Right kidney (tissue), 1 donor: ENCODE measurements at regions not wholly inside any gene's neighbourhood (a gene's known extent, or its start where the extent isn't known, plus 50 kb on each side); places are given as distances from the start of the nearest gene placed in this dataset.

ENCODE experiments used
- DNase-seq: peaks from one replicate; pipeline ENCODE4 v3.0.0-alpha.2; 2016

DNA sequence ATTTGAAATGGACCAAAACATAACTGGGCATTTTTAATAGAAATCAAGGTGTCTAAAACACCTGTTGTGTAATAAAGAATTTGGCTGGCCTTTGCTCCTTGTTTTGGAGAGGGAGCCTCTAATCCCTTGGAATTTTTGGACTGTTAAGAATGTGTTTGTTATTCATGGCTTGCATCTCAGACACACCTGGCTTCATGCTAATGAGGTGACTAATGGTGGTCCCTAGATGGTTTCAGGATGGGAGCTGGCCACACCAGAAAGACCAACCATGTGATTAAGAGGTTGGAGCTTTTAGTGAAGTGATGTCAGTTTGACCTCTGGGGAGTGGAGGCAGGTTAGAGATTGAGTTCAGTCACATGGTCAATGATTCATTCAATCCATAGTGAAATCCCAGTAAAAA, 328.4 kb downstream of the DHX35 start:
- no peak for DNase-seq

DNA sequence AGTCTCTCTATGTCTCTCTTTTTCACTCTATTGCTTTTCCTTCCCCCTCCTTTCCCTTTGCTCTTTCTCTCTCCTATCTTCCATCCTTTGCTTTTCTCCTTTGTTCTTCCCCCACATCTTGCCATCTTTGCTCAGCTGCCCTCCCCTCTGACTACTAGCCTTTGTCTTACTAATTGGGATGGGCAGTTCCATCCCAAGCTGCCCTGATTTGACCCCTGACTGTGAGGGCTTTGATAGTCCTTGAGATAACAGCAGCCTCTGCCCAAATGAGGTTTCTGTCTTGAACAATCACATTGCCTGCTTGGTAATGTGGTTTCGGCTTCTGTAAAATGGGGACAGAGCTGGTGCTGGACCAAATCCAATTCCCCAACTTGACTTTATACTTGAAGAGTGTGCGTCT, 327.7 kb downstream of the DHX35 start:
- DNase-seq = no peak

DNA sequence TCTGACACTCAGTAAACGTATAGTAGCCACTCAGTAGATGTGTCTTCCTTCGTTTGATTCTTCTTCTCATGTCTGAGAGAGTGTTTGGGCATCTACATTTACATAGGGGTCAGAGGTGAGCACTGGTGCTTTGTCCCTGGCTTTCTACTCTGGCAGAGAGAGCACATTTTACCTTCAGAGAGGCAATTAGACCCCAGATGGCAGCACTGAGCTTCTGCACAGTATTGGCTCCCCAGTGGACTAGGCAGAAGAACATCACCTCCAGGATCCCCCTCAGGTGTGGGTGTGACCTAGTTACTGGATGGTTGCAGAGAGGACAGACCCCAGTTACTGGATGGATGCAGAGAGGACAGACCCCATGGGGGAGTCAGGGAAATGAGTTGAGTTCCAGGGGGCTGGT, 327.2 kb downstream of the DHX35 start:
- no peak for DNase-seq

DNA sequence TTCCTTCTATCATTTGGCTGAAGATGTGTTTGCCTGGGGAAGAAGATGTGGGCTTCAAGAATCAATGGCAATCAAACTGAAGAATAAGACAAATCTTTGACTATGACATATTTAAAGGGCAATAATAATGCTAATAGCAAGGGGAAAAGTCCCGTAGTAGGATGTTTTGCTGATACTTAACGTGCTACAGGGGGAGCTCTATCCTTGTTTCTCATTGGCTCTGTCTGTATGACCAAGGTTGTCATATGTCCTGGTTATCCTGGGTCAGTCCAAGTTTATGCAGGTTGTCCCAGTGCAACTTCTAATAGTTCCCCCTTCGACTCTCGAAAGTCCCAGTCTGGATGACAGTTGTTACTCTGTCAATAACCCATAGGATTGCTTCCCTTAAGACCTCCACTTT, 321.3 kb downstream of the DHX35 start:
- no peak for DNase-seq

DNA sequence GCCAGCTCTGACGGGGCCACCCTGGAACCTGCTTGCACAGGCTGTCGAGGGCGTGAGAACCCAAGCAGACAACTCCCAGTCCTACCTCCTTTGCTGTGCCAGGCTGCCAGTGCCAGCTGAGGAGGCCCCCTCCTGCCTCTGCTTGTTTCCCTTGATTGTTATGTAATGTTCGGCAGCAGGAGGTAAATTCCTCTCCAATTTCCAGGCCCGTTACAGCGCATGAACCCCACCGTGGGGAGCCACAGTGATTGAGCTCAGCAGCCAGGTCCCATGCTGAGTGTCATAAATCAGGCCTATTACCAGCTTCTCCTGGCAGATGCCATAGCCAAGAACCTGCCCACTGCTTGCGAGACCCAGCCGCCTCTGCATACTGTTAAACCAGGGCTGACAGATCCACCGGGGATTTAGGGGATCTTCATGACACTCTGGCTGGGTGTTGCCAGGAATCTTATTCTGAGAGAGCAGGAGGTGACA, 320.5 kb downstream of the DHX35 start:
- no peak for DNase-seq

DNA sequence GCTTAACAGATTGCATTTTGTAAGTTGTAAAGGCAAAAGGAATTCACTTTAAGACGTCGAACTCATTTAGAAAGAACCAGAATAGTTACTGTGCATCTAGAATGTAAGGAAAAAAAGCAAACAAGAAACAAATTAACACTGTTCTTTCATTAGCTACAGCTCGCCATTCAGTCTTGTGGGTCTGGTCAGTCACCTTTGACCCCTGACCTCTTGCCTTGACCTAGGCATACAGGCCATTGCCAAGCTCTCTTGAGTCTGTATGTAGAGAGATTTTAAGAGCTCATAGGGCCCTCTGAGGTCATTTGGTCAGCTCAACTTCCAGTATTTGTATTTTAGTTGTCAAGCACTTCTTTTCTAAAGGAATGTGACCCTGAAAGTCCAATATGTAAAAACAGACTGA, 318.7 kb downstream of the DHX35 start:
- no peak for DNase-seq

DNA sequence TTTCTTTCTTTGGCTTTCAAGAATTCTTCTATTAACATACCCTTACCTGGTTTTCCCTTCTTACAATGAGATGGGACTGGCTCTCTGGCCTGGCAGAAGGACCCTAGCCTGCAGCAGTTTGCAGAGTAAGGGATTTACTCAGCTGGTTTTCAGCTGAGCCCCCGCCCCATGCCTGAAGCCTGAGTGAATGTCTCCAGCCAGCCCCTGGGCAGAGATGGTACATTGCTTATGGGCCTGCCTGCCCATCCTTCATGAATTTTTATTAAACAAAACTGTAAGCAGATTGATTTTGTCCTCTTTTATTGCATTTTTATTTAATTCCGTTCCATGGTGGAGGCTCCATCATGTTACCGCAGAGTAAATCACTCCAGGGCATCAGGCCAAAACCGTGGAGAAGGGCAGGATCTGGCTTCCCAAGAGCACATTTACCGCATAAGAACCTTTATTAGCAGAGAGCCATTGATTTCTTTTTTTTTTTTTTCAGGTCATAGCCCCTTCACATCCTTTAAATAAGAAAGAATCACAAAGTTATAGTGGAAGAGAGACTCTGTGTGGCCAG, 316.2 kb downstream of the DHX35 start:
- no peak for DNase-seq

DNA sequence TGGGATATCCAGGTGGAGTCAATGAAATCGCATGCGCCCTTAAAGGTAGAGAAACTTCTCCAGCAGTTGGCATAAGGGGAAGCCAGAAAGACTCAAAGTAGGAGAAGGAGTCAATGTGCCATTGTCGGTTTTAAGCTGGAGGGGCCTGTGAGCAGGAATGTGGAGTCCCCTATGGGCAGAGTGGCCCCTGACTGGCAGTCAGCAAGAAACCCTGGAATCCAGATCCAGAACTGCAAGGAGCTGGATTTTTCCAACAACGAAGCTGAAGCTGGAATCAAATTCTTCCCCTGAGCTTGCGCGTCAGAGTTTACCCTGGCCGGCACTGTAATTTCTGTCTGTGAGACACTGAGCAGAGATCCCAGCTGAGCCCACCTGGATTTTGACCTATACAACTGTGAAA, 315.0 kb downstream of the DHX35 start:
- no peak for DNase-seq

DNA sequence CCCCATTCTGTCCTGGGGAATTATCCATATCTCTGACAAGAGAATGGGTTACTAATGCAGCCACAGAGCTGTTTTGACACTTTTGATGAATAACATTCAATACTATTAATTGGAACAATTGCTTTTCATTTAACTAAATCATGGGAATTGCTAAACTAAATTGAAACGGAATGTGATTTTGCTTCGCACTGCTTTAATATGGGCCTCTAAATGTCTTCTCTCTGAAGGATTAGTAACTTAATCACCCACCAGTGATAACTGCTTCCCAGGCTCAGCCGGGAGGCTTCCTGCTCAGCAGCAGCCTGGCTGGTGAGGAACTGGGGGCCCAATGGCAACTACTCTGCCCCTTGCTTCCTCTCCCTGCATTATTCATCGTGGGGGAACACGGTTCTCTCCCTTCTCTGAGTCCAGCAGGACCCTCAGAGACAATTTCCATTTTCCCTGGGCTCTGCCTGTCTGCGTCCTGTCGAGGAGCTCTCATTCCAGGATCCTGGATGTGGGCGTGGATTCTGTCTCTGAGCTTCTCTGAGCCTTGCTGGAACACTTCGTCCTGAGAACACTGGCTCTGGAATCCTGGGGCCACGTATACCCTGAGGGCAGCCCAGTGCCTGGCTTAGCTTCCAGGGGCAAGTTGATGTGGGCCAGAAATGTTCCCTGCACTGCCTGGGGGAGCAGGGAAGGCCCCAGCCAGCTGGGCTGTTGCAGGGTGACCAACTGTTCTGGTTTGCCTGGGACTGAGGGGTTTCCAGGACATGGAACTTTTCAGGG, 308.9 kb downstream of the DHX35 start:
- no peak for DNase-seq

DNA sequence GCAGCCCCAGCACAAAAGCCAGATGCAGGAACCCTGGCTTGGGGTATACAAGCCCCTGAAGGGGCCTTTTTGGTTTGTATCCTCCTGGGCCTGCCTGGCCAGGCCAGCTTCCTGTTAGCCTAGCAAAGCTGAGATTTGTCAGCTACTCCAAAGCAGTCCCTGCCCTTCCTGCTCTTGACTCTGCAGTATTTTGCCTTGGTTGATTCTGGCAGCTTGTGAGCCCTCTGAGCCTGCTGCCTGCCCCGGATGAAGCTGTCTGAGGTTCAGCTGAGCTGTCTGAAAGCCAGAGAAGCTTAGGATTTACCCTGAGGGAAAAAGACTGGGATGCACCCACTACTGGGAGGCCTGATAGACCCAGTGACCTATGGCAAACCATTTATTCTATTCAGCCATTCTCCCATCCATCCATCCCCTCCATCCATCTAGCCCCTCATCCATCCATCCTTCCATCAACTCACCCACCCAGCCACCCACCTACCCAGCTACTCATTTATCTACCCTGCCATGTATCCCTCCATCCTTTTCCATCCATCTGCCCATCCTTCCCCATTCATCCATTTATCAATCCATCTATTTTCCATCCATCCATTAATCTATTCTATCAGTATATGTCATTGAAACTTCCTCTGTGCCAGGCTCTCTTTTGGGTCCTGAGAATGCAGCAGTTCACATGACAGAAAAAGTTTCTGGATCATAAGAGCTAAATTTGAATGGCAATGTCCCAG, 307.5 kb downstream of the DHX35 start:
- no peak for DNase-seq

DNA sequence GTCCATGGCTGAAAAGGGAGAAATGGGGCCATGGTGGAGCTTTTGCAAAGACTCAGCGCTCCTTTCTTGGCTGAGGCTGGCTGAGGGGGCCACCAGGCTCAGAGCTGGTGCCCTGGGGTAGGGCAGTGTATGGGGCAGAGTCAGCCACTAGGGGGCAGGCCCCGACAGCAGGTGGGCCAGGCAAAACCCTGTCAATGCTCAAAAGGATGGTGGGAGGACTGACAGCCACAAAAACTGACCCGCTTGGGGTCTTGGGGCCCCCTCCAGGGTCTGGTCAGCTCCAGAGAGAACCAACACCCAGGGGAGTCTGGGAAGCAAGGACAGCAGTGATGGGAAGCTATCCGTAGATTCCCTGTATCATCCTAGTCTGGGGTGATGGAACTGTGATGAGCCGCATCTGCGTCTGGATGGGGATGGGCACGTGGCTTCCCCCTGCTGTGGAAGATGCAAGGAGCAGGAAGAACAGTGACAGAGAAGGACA, 306.9 kb downstream of the DHX35 start:
- peak; percentile 65 for DNase-seq

DNA sequence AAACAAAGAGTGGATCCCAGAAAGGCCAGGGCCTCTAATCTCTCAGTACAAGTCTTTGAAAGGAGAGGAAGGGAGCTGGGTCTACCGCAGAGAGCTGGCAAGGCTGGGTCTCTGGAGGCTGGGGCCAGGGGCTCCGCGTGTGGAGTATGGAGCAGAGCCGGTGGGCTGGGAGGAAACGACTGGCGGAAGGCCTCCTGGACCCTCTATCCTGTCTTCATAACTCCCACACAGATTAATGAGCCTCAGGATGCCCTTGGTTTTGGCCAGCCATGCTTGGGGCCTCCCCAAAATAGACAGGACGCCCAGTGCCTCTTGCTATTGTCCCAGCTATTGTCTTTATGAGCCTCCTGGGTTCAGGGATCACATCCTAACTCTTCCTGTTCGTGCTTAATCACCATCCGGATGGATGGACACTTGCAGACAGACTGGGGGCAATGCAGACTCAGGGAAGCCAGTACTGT, 306.4 kb downstream of the DHX35 start:
- DNase-seq = no peak

DNA sequence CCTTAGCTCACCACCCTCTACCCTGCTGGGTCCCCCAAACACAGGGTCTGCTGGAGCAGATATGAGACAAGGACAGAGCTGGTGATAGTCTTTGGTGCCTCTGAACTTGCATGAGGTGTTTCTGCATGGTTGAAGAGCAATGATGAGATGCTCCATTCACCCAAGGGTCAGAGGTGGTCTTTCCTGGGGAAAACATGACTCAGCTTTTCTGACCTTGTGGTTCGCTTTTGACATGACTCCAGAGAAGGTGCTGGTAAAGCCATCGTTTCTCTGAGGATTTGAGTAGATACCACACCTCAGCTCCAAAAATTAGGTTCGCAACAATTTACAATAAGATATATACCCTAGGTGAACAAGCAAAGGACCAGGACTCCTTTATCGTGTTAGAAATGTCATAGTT, 304.8 kb downstream of the DHX35 start:
- no peak for DNase-seq

DNA sequence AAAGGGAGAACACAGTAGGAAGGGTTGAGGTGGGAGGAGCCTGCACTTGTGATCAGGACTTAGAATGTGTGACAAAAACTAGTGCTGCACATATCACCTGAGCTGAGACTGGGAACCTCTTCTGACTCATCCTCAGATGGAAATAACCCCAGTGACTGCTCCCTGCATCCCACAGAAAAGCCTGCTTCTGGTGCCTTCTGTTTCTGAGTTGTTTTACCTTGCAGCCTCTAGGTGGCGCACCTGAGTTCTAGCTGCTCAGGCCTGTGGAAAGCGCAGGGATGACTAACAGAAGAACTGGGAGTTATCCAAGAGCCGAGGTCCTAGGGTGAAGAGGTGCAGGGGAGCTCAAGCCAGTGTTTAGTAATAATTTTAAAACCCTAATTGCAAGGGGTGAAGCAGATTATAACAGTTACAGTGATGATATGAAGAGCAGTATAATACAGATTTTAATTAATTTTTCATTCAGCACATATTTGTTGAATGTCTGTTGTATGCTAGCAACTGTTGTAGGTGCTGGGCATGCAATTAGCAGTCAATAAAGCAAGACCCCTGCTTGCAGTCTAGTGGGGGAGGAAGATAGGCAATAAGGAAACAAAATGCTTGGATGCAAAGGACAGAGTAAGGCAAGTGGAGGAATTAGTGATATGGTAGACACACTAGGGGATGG, 302.5 kb downstream of the DHX35 start:
- peak; percentile 34 for DNase-seq

DNA sequence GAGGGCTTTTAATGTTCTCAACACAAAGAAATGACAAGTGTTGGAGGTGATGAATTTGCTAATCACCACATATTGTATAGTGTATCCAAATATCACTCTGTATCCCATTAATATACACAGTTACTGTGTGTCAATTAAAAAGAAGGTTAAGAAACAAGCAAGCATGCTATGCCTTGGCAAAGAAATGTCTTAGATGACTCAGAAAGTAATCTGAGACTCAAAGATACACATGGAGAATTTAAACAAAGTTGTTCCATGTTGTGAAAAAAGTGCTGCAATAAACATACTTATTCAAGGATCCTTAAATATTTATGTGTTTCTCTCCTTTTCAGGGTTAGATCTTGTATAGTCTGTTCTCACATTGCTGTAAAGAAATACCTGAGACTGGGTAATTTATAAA, 300.9 kb downstream of the DHX35 start:
- DNase-seq = no peak

DNA sequence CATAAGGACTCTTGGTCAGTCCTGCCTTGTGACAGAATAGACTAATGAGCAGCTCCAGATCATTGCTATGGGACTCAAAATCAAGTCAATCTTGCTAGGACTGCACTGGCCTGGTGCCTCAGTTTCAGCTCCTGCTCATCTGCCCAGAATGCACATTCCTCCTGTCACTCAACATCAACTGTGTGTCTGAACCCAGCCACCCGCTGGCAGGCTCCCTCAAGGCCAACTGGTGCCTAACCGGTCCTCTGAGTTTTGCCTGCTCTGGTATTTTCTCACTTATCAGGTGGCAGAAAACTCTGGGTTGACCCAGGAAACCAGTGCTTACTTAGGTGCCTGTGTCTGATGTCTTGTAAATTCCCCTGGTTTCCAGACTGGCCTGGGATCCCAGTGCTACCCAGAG, 297.7 kb downstream of the DHX35 start:
- no peak for DNase-seq

DNA sequence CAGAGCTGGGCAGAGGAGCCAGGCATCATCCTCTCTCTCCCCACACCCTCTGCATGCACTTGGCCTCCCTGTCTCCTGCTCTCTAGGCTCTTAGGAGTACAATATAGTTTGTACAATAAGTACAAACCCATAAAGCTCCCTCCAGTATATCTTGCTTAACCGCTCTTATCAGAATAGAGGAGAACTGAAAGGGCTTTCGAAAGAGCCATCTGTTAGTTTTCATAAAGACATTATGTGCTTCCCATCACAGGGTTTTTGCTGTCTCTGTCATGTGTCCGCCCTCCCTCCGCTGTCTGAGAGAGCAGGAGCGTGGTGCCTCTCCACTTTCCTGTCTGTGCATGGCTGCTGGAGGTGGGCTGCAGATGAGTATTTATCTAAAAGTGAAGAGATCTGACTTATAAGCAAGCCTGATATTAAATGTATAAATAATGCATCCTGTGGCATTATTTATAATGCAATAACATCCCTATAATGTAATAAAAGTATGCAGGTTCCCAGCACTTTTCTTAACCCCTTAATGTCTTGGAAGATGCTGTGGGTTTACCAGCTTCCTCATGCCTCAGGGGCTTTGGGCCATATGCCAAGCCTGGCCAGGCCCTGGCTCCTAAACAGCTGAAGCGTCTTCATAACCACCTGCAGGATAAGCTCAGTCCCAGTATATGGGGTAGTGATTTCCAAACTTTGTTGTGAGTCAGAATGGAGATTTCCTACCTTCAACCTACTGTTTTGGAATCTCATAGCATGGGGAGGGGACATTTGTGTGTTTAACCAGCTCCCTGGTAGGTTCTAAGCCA, 297.1 kb downstream of the DHX35 start:
- no peak for DNase-seq

DNA sequence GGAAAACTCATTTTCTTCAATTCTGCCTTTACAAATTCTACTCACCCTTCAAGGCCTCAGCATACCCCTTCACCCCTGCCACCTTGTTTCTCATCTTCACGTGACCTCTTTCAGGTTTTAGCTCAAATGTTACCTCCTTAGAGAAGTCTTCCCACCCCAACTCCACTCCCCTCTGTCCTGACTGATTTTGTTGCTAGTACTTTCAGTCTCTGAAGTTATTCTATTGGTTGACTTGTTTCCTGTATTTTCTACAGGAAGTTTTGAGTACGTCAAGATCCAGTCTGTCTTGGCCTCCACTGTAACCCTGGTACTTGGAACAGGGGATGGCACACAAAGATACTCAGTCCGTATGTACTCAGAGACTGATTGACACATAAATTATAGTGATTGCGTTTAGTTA, 296.1 kb downstream of the DHX35 start:
- no peak for DNase-seq

DNA sequence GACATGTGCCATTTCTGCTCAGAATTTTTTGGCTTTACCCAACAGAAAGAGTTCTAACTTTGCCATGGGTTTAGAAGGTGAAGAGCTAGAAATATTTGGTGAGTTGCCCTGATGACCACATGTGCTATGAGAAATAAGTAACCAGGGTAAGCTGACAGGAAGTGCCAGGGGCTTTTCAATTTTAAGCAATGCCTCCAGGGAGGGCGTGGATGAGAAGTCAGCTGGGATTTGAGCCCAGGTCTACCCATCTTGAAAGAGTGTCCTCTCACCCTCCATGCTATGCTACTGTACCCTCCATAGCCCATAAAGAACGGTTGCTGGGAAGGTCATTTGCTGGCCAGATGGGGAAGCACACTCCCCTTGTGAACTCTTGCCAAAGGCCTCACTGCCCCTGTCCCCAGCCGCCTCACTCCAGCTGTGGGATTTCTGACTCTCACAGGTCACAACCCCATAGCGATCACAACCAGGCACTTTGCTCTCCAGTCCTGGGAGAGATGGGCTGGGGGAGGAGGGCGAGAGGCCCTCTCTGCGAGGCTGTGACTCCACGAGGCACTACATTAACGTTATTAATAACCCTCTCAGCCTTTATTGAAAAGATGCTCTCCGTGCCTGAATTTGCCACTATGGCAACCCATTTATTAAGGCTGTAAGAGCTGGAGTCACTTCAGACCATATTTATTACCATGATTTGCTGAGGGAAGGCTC, 291.1 kb downstream of the DHX35 start:
- peak; percentile 22 for DNase-seq

DNA sequence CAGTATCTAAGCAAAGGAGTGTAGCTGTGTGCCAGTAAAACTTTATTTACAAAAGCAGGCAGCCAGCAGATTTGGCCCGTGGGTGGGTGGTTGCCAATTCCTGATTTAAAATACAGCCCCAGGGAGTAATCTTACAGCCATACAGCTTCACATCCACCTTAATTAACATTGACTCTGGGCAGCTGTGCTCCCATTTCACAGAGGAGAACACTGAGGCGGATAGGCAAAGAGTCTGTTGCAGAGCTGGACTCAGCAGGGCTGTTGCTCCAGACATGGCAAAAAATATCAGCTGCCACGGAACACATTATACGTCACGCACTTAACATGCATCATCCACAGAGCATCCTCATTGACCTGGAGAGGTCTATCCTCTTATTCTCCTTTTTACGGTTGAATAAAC, 289.9 kb downstream of the DHX35 start:
- no peak for DNase-seq

DNA sequence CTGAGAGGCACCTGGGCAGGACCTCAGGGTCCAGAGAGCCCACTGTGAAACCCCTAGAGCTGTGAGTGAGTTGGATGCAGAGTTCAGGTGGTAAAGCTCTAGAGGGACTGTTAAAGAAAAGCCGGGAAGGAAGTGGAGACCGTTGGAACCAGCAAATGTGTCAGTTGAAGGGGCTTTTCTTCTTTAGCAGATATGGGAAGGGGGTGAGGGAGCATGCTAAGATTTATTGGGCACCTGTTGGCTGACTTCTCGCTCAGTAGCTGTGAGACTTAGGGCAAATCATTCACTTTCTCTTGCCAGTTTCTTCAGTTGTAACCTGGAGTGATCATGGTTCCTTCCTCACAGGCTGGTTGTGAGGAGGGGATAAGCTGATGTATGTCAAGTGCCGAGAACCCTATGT, 287.7 kb downstream of the DHX35 start:
- no peak for DNase-seq
